ENCODE measurements at regions not wholly inside any gene's neighbourhood (a gene's known extent, or its start where the extent isn't known, plus 50 kb on each side); places are given as distances from the start of the nearest gene placed in this dataset.

DNA sequence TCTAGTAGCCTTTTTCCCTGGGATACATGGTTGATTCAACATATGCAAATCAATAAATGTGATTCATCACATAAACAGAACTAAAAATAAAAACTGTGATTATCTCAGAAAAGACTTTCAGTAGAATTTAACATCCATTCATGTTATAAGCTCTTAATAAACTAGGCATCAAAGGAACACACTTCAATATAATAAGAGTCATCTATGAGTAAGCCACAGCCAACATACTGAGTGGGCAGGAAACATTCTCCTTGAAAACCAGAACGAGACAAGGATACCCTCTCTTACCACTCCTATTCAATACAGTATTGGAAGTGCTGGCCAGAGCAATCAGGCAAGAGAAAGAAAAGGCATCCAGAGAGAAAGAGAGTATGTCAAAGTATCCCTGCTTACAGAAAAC, 239.9 kb downstream of the ATPSCKMT start:
- no peak for DNase-seq

DNA sequence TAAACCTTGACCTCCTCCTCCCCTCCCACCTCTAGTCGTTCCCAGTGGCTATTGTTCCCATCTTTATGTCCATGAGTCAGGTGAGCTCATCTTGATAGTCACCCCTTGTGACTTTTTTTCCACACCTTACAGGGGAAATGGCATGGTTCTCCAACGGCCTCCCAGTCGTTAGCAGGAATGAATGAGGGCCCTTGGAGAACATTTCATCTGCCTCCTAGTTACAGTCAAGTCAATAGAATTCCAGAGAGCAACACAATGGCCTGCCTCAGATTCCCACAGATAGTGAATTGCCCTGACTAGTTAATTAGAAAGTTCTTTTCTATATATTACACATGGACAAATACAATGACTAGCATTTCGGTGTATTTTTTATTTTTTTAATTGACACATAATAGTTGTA, 262.6 kb downstream of the ATPSCKMT start:
- DNase-seq = no peak

DNA sequence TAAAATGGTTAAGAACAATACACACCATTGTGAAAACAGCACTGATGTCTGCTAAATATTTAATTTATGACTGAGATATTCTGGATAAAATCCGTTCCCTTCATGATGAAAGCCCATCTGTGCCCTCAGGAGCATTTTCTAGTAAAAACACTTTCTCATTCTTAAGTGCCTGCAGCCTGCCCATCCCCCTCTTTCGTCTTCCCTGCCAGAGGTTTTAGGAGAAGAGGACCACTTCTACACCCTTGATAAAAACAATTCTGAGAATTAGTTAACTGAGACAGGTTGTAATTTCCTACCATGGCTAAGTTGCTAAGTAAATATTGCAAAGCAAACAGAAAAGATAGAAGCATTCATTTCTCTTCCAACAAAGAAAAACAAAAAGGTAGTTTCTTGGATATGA, 272.6 kb downstream of the ATPSCKMT start:
- no peak for DNase-seq

DNA sequence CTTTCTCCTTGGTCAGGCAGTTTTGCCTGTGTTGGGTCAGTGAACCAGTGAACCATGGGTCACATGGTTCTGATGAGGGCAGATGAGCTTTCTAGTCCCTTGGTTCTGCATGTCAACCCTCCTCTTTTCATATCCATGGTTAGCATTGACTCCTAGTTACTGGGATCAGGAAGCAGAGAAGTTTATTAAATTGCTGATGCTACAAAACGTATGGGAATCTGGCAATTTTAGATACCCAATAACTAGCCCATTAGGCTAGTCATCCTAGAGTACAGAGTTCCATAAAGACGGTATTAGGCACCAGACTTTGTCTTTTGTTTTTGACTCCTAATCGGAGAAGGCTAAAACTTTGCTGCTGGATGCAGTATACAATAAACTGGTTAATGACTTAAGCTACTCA, 273.1 kb downstream of the ATPSCKMT start:
- no peak for DNase-seq

DNA sequence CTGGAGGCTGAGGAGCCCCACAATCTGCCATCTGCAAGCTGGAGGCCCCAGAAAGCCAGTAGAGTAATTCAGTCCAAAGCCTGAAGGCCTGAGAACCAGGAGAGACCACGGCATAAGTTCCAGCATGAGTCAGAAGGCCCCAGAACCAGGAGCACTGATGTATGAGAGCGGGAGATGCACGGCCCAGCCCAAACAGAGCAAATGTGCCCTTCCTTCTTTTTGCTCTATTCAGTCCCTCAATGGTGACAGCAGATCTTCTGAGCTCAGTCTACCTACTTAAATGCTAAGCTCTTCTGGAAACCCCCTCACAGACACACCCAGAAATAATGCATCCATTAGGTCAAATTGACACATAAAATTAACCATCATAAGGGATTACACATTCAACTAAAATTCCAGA, 277.6 kb downstream of the ATPSCKMT start:
- no peak for DNase-seq

DNA sequence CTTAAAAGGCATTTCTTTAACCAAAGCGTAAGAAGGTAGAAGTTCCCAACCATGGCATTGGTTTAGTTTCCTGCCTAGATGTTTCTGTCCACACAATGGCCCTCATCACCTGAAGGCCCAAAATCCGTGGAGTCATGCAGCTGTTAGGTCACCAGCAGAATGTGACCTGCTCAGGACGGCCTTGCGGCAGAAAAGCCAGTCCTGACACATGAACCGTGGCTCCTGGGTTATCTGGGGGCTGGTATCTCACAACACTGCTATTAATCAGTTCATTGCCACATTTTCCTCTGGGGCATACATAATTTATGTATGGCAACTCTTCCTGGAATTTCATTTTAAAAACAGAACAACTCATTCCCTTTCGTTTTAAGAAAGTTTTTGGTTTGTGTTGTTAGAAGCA, 278.4 kb downstream of the ATPSCKMT start:
- no peak for DNase-seq

DNA sequence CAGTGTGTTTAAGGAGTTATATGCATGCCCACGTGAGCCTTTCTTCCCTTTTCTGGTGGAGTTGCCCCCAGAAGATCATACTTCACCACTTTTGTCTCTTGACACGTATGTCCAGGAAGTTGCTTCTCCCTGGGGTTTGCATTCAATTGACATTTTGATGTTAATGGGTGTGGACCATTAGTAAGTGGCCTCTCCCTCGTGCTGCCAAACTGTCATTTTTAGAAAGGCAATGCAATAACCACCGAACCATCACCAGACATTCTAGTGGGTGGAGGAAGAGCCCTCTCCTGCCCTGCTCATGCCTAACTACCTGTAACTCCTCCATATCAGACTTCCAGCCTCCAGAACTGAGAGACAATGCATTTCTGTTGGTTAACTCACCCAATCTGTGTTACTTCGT, 290.8 kb downstream of the ATPSCKMT start:
- no peak for DNase-seq

DNA sequence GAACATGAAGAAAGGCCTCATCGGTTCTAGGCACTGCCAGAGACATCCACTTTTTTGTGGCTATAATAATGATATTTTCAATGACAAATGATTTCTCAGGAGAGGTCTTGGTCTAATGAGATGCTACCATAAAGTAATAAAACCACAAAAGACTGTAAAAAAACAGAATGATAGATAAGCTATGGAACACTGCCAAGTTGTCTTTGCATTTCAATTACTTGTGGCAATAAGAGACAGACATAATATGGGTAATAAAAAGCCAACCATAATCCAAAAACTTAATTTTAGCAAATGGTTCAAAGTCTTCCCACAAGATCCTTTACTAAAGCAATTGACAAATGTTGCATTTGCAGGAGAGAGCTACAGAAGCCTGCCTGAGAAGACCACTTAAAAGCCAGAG, 292.5 kb downstream of the ATPSCKMT start:
- no peak for DNase-seq

DNA sequence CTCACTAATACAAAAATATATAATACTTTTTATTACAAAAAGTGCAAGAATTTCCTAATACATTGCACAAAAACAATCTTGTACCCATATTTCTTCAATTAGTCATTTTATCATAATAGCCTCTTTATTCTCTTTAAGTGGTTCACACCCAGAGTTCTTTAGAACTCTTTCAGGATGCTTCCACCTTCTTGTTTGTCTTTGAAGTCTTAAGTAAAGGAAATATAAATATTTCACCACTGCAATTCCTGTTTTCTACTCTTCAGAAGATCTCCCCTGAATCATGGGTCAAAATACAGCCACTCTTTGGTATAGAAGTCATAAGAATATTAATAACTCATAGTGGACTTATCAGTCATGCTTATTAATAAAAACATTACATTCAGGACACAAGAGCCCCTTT, 293.0 kb downstream of the ATPSCKMT start:
- no peak for DNase-seq

DNA sequence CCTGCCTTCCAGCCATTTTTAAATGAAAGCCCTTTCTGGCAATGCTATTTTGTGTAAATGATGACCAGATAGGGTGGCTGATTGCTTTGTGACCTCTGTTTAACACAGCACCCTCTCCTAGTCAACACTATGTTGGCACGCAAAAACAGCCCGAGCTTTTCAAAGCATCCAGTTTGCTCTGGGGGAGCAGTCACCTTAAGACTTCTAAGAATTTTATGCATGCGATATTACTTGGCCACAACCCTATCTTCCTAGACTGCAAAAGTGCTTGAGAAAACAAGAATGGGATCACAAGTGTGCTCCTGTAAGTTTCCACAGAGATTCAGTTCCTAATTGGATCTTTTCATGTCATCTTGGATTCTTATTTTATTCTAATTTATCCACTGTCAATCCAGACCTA, 294.1 kb downstream of the ATPSCKMT start:
- no peak for DNase-seq

DNA sequence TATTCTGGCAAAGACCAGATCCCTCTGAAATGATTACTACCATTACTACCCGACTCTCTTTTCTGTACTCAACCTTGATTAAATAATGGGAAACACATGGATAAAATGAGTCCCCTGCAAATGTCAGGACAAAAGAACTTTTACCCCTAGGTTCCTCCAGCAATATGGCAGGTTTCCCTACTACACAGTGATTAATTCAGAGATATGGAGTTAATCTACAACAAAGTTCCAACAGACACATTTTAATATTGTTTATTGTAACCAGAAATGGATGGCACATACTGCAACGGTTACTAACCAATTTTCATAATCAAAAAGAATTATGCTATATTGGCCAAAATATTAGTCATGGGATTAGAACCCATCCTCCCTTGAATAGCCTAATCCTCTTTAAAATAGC, 294.8 kb downstream of the ATPSCKMT start:
- no peak for DNase-seq

DNA sequence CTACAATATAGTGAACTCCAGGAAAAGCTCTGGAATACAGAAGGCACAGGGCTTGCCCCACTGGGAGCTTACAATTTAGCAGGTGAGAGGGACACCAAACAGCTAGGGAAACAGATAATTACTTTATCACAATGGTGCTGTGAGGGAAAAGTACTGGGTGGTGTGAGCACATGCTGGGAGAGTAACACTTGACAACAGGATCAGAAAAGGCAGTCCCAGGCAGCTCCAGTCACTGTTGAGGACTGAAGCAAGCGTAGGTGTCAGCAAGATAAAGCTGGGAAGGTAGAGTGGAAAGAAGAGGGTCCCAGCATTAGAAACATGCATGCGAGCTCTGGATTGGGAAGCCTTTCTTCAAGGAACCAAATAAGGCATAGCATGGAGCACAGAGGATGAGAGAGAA, 296.0 kb downstream of the ATPSCKMT start:
- DNase-seq = no peak

DNA sequence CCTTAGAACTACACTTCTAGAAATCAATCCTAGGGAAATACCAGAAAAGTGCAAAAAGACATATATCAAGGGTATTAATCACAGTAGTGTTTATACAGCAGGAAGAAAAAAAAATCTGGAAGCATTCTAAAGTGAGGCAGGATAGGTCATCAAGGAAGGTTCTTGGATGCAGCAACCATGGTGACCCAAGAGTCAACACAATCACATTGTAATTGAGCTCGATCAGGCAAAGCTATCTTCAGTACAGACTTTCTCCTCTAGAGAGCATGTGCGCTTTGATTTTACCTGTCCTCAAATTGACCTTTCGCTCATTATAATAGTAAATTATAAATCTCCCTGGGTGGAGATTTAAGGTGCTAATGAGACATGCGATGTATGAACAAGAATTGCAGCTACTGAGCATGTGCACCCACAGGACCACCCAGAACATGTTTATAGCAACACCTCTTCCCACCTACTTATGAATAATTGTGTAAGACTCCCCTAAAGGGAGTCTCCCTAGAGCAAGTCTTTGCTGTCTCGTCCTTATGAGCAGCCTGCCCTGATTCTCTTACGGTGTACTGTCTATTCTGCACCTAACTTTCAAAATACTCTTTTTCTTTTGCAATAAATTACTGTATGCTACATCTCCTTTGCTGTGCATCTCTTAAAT, 297.7 kb downstream of the ATPSCKMT start:
- no peak for DNase-seq

DNA sequence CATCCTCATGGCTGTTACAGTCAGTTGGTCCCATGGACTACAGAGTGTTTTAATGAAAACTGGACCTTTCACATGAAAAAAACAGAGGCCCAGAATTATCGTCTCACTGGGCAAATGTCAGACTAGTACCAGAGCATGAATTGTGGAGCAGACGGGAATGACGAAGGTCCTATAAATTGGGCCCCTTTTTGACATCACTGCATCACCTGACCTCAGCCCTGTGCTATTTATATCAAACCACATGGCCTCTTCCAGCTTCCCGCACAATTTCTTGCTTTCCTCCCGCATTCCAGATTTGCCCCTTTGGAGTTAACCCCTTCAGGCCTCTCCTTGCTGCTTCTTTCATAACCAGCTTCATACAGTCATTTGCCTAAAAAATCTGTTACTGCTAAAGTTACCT, 301.7 kb downstream of the ATPSCKMT start:
- no peak for DNase-seq

DNA sequence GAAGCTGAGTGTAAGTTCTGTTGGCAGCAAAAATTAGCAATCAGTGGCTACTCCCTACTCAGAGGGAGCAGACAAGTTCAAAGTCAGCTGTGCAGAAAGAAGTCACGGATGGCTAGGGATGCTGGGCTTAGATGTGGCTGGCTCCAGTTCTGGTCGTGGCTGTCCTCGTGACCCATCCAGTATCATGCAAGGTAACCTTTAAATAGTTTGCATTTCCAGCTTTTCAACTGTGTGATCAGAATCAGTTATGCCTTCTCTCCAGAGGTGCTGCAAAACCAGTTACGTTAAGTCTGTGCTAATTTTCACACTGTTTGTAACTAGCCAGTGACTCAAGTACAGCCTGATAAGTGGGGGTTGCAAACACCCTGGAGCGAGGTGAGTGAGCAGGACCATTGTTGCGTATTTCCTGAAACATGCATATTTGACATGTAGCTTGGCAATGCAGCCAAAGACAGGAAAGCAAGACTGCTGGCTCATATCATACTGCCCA, 302.4 kb downstream of the ATPSCKMT start:
- no peak for DNase-seq

DNA sequence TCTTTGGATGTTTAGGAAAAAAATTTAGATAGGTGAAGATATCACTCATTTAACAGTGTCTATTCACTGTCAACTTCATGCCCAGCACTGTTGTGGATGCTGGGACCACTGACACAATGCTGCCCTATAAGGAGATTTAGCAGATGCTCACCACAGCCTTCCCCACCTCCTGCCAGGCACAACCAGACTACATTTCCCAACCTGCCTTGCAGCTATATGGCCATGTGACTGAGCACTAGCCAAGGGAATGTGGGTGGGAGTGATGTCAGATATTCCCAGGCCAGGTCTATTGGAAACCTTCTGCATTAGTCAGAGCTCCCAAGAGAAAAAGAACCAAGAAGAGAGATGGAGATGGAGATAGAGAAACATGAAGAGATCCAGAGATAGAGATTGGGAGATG, 302.6 kb upstream of the TAS2R1 start:
- no peak for DNase-seq

DNA sequence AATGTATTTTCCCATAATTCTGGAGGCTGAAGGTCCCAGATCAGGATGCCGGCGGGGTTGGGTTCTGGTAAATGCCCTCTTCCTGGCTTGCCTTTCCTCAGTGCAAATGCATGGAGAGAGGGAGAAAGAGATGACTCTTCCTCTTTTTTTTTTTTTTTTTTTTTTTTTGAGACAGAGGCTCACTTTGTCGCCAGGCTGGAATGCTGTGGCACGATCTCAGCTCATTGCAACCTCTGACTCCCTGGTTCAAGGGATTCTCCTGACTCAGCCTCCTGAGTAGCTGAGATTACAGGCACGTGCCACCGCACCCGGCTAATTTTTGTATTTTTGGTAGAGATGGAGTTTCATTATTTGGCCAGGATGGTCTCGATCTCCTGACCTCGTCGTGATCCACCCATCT, 300.0 kb upstream of the TAS2R1 start:
- DNase-seq = no peak

DNA sequence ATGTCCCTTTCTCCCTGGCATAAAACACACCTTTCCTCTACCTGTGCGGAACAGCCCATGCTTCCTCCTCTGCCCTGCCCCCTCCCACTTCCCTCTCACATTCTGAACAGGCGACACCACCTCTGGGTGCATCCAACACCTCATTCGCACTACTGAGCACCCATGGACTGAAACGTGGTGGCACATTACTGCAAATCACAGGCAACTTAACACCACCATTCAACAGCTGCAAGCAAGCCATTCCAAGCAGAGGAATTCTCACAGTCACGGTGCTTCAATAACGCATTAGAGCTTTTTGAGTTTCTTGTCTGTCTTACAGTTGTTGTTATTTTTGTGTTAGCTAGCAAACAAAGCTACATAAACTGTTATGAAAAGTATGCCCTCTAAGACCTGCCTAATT, 298.2 kb upstream of the TAS2R1 start:
- no peak for DNase-seq

DNA sequence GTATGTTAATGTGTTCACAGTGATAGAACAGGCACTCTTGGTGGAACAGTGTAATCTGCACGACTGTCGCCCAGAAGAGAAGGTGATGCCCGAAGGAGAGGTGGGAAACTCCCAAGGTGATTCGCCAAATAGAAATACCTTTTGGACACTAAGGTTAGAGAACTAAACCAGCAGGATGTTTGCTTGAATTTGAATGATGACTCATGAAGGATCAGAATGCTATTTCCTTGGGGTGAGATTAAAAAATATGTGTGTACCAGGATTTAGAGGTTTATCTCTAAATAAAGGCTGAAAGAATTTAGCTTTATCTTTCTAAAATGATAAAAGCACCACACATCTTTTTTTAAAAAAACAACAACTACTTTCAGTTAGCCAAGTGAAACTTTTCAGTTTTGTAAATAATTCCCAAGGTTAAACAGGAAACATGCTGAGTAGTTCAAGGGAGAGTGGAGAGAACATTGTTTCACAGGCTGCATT, 297.4 kb upstream of the TAS2R1 start:
- no peak for DNase-seq

DNA sequence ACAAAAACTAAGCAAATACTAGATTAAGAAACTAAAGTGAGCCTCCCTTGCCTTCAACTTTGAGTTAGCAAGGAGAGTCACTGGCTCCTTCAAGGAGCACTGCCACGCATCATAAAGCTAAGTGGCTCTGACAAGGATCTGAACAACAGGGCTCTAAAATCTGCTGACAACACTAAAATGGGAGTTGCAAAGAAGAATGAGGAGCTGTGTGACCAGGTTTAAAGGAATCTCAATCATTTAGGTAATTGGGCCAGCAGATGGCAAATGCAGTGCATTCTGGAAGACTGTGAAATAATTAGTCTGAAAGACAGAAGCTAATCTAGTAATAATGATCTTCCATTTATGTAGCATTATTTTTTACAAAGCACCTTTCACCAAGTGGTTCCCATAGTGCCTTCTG, 297.0 kb upstream of the TAS2R1 start:
- DNase-seq = no peak

DNA sequence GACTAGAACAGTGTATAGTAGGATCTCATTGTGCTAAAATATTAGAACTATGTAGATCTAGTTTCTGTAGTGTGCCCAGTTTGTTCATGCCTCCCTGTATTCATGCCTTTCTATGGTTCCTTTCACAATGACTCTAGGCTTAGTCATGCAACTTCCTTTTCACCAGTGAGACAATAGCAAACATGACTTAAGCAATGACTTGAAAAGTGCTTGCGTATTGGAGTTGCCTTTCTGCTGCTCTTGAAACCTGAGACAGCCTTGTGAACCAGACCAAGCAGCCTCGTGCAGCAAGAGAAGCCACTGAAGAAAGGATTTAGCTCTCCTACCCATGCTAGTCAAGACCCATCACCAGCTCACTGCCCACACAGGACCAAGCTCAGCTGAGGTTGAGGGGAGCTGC, 294.5 kb upstream of the TAS2R1 start:
- no peak for DNase-seq

DNA sequence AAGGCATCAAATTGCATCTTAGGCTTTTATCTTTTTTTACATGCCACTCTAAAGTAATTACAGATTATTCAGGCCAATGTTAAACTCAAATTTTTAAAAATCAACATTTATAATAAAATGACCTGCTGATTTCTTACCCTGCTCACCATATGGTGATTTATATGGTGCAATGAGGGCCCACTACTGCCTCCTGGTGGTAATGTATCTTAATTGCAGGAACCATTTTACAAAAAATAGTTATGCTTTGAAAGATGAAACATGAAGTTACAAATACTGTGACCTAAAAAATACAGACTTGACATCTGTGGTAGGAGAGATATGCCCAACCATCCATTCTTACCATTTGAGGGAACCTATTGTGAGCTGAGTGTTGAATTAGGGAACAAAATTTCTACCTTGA, 292.6 kb upstream of the TAS2R1 start:
- DNase-seq = no peak

DNA sequence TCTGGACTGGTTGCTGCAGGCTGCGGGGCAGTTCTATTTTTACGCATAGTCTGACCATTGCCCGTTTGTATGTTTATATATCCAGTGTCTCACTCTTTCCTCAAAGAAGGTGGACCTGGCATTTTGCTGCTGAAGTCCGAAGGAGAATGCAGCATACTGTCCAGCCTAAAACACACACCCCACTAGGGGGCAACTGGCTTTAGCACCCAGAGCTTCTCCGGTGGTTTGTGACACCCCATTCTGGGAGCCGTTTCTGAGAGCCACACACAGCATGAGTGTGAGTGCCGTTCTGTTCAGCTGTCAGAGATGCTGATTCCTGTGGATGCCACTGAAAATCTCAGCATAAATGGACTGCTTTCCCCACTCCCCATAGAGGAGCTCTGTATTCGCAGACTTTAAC, 290.5 kb upstream of the TAS2R1 start:
- DNase-seq = no peak

DNA sequence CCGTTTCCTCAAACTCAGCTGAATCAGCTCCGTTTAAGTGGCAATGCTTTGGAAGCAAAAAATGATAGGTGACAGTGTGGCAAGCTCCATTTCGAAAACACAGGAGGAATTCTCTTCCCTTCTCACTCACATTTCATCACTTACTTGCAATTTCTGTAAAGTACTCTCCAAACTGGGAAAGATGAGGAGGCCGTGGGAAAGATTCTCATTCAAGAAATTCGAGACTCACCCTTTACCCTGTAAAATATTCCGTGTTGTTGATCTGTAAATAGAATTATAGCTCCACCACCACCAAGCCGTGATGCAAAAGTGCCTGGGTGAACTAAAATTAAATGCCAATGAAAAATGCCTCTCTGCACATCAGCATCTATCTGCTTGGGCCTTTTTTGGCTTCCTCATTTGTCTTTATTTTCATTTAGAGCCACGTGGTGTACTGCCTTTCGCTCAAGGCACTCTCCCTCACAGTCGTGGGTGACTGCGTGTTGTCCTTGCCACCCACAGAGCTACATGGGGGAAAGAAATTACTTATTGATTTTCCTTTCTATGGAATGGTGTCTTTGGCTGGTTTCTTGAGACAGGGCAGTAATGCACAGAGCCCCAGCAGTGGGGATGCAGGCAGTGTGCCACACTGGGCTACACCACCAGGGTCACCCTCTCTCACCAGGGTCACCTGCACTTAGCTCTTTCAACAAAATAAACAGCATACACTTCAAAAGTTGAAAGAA, 289.3 kb upstream of the TAS2R1 start:
- DNase-seq = no peak

DNA sequence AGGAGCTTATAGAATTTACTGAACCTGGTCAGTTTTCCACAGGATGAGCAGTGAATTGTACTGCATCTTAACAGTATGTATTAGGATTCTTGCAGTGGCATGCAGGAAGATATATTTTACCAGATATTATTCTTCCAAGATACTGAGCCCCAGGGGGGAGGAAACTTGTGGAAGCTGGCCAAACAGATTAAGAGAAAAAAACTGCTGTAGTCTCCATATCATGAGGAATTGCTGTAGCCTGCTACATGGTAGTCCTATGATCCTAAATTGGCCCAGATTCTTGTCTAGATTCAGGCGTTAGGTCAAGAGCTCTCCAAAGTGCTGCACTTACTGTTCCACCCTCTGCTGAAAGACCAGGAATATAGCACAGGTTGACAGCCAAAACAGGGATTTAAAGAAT, 275.5 kb upstream of the TAS2R1 start:
- no peak for DNase-seq
